Activated naive CD8-positive, alpha-beta T cell (primary cell): ENCODE measurements at regions not wholly inside any gene's neighbourhood (a gene's known extent, or its start where the extent isn't known, plus 50 kb on each side); places are given as distances from the start of the nearest gene placed in this dataset.
"Not testable (repeated sequence)": the region's sequence is repeated elsewhere in the genome, so short reads cannot be mapped to it uniquely, and the experiment has no call there.

Source experiments
- H3K27ac Mint-ChIP-seq: one replicate; pipeline ENCODE4 v1.8.0; 2021; ENCODE audit warnings: mixed read lengths
- H3K27me3 Mint-ChIP-seq: one replicate; pipeline ENCODE4 v1.8.0; 2021; ENCODE audit warnings: mixed read lengths
- H3K36me3 Mint-ChIP-seq: one replicate; pipeline ENCODE4 v1.8.0; 2021; ENCODE audit warnings: mixed read lengths
- H3K4me1 Mint-ChIP-seq: one replicate; pipeline ENCODE4 v1.8.0; 2021; ENCODE audit warnings: low read depth, mixed read lengths
- H3K4me3 Mint-ChIP-seq: one replicate; pipeline ENCODE4 v1.8.0; 2021; ENCODE audit warnings: mild to moderate bottlenecking, mixed read lengths
- H3K9me3 Mint-ChIP-seq: one replicate; pipeline ENCODE4 v1.8.0; 2021; ENCODE audit warnings: low read depth, mixed read lengths

DNA sequence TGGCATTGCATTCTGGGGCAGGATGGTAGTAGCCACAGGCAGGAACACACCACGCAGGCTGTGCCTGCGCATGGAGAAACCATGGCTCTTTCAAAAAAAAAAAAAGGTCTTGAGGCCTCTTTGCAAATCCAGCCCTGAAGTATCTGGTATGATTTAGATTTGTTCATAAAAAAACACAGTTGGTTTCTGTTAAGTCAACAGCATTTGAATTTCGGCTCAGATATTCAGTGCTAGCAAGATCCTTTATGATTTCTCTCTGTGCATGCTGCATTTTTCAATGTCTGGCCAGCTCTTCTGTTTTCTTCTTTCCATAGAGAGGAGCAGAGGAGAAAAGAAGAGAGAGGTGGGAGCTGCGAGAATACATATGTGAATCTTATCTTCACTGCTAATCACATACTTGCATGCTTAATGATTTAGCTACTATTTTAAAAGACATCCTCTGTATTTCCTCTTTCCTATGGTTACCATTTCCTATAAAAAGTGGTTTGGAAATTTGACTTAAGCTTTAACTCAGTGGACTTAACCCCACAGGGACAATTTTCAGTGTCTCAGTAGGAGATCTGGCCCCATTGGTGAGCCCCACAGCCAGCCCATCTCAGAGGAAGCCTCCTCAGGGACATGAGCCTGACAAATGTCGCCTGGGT is 214.3 kb upstream of the APCDD1 start:
- Mint-ChIP-seq H3K36me3 (no peaks in the 10 kb centered on the region), H3K27ac (no peak overlapping the region), H3K9me3 (no peaks in the 10 kb centered on the region), H3K4me3 (no peak overlapping the region), H3K27me3 (no peaks in the 10 kb centered on the region), H3K4me1 (no peaks in the 10 kb centered on the region)

DNA sequence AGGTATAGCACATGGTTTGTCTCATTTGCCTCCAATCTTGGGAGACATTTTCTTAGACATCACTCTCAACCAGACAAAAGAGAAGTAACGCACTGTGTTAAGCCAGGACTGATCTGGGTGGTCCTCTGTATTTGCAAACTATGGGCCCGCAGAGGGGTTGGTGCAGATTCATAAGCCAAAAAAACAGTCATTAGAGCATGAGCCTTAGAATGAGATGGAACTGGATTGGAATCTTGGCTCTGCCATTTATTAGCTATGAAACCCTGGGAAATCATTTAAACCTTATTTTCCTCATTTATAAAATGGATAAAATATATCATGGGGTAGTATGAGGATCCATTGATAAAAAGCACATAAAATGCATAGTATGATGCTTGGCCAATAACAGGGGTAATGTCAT is 213.5 kb upstream of the APCDD1 start:
- H3K27ac Mint-ChIP-seq = no peak overlapping the region
- no peaks in the 10 kb centered on the region for H3K27me3 Mint-ChIP-seq
- no peaks in the 10 kb centered on the region for H3K9me3 Mint-ChIP-seq
- H3K4me1 Mint-ChIP-seq = no peaks in the 10 kb centered on the region
- H3K4me3 Mint-ChIP-seq = no peak overlapping the region
- H3K36me3 Mint-ChIP-seq = no peaks in the 10 kb centered on the region

DNA sequence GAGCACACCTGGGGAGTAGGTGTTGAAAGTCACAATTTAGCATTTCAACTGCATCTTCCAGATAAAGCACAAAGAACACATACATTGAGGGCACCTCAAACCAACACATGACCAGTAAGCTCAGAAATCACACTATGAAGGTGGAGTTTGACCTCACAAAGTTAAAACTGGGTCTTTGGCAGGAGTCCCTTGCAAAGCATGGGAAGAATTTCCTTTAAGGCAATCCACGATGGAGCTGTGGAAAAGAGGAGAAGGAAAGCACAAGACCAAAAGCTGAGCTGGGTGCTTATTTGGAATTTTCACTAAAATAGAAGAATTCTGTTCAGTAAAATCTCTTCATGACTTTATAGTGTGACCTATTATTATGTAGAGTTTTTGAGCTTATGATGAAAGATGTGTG is 212.9 kb upstream of the APCDD1 start:
- Mint-ChIP-seq H3K27me3 (no peaks in the 10 kb centered on the region), H3K4me3 (no peak overlapping the region), H3K36me3 (no peaks in the 10 kb centered on the region), H3K9me3 (no peaks in the 10 kb centered on the region), H3K4me1 (no peaks in the 10 kb centered on the region), H3K27ac (no peak overlapping the region)

DNA sequence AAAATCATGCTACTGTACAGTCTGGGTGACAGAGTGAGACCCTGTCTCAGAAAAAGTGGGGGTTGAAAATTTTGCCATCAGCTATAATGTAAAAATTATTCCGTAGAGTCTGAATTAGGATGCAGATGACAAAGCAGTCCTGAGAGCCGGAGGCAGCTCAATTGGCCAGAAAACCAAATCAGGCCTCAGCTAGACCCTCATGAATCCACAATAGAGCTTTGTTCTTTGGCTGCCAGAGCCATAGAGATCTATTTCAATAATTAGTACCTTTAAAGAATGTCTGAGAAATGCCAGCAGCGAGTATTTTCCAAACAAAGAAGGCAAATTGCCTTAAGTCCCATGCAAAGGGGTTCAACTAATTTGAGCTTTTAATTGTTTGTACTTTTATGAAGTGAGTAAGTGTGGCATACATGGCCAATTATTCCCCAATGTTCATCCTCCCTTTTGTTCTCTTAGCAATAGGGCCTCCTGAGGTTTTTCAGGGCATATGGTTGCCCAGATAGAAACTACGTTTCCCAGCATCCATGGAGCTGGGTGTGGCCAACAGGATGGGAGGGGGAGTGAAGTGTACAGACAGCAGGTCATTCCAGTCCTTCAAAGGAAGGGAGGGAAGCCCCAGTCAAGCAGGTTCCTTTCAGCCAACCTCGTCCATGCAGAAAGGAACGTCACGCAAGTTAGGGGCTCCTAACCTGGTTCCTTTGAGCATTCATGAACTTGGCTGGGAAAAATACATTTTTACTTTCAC is 211.3 kb upstream of the APCDD1 start:
- Mint-ChIP-seq H3K27ac (no peak overlapping the region), H3K36me3 (no peaks in the 10 kb centered on the region), H3K4me3 (no peak overlapping the region), H3K9me3 (no peaks in the 10 kb centered on the region), H3K27me3 (no peaks in the 10 kb centered on the region), H3K4me1 (no peaks in the 10 kb centered on the region)

DNA sequence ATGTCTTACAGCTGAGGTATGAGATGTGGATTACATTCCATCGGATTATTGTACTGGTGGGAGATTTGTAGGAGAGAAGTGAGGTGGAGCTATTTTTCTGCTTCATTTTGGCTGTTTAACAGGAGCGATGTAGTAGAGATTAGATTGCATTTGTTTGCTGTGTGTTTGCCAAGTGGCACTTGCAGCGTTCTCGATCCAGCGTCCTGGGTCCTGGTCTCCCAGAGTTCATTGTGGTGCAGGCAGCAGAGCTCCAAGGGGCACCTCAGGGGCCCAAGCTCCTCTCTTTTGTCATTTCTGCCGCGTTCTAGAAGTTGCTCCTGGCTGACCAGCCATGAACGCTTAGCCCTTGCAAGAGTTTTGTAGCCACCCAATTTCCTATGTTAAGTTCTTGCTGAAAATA is 210.1 kb upstream of the APCDD1 start:
- Mint-ChIP-seq H3K4me1 (no peaks in the 10 kb centered on the region), H3K4me3 (no peak overlapping the region), H3K27me3 (no peaks in the 10 kb centered on the region), H3K27ac (no peak overlapping the region), H3K36me3 (no peaks in the 10 kb centered on the region), H3K9me3 (no peaks in the 10 kb centered on the region)

DNA sequence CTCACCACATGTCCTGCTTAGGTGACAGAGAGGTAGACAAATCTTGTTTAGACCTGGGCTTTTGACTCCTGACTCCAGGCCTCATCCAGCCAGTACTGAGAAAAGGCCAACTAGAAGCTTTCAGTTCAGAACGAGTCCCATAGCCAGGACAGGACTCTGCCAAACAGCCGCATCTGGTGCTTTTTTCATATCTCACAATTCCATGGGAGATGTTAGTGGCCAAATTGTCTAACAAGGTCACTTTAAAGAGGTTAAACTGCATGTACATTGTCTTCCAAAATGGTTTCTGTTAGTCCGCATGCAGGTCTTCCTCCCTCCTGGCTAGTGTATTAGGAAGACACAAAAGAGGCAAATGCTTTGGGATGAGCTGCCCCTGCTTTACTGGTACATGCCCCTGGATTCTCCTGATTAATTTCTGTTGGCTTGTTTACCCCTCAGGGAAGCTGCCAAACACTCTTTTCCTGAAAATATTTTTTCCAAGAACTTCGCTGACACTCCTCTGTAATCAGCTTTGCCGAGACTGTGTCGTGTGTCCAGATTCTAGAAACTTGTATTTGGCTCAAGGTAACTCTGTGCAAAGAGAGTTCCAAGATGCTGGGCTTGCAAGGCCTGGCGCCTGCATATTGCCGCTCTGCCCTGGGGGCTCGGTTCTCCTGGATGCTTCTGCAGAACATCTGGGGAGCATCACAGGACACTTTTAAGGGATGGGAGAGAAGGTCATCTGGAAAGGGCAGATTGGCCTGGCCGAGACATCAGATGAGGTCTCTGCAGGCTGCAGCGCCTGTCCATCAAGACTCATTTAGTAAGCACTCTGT is 209.2 kb upstream of the APCDD1 start:
- Mint-ChIP-seq H3K27me3 (no peaks in the 10 kb centered on the region), H3K9me3 (no peaks in the 10 kb centered on the region), H3K4me1 (no peaks in the 10 kb centered on the region), H3K27ac (no peak overlapping the region), H3K4me3 (no peak overlapping the region), H3K36me3 (no peaks in the 10 kb centered on the region)

DNA sequence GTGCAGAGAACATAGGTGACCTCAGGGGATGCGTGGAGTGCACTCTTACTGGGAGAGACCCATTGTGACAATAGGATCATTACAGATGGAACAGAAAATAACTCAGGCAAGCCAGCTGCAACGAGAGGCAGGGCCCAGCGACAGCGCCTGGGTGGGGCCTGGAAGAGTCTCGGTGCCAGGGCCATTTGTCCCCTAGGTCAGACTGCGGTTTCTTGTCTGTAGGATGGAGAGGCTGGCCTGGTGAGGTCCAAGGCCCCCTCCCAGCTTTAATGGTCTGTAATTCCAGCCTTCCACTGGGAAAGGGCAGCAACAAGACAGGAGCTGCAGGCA is 208.6 kb upstream of the APCDD1 start:
- H3K9me3 Mint-ChIP-seq = no peaks in the 10 kb centered on the region
- H3K4me3 Mint-ChIP-seq = no peak overlapping the region
- H3K4me1 Mint-ChIP-seq = no peaks in the 10 kb centered on the region
- no peak overlapping the region for H3K27ac Mint-ChIP-seq
- no peaks in the 10 kb centered on the region for H3K27me3 Mint-ChIP-seq
- H3K36me3 Mint-ChIP-seq = no peaks in the 10 kb centered on the region

DNA sequence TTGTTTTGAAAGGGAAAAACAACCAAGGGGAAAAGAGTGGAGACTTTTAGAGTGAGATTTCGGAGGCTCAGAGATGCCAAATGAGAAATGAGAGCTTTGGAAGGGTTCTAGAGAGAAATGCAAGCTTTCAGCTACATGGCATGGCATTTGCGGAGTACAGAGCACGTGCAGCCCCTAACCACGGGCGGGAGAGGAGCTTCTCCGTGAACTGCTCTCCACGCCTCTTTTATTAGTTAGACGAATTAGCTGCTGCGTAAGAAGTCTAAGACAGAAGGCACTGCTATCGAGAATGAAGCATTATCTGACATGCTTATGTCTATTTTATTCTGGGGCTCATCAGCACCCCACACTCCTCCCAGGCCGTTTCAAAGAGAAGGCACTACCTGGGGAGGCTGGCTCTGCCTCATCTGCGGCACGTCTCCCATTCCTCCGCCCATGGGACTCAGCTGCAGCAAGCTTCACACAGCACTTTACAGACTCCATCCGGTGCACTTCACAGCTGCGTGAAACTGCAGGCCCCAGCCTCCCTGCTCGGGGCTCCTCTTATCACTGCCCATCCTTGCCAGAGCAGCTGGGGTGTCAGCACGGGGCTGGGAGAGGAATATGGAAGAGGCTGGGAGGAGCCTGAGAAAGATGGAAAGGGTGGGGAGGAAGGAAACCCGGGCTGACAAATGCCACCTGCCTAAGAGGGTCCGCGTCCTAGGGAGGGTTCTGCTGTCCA is 207.3 kb upstream of the APCDD1 start:
- Mint-ChIP-seq H3K9me3 (no peaks in the 10 kb centered on the region), H3K36me3 (no peaks in the 10 kb centered on the region), H3K4me1 (no peaks in the 10 kb centered on the region), H3K27me3 (no peaks in the 10 kb centered on the region), H3K27ac (no peak overlapping the region), H3K4me3 (no peak overlapping the region)

DNA sequence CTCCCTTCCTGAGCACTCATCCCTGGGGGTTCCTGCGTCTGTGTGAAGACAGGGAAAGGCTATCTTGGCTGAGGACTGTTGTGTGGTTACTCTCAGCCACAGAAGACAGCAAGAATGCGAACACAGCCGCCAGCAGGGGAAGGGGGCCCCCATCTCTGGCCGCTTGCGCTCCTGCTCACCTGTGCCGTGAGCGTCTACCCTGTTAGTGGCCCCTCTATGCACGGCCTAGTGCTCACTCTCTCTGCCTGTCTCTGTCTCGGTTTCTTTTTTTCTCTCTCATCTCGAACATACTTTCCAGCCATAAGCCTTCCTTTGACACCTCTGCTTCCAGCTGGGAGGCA is 206.7 kb upstream of the APCDD1 start:
- H3K4me3 Mint-ChIP-seq = no peak overlapping the region
- no peaks in the 10 kb centered on the region for H3K36me3 Mint-ChIP-seq
- H3K4me1 Mint-ChIP-seq = no peaks in the 10 kb centered on the region
- no peaks in the 10 kb centered on the region for H3K9me3 Mint-ChIP-seq
- no peaks in the 10 kb centered on the region for H3K27me3 Mint-ChIP-seq
- H3K27ac Mint-ChIP-seq = no peak overlapping the region

DNA sequence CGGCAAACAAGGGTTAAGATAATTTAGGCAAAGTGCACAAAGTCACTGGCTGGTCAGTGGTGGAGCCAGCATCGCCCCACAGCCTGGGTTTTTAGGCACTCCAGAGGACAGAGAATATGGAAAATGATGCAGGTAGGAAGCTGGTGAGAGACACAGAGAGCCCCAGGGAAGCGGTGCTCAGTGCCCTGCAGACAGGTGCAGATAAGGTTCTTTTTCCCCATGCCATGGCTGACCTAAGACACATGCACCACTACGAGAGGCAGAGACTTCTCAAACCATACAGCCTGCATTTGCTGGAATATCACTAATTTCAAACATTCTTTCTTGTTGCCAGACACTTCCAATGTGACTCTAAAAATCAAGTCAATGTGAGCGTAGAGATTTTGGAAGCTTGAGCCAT is 205.7 kb upstream of the APCDD1 start:
- Mint-ChIP-seq H3K9me3 (no peaks in the 10 kb centered on the region), H3K4me3 (no peak overlapping the region), H3K27ac (no peak overlapping the region), H3K4me1 (no peaks in the 10 kb centered on the region), H3K27me3 (no peaks in the 10 kb centered on the region), H3K36me3 (no peaks in the 10 kb centered on the region)

DNA sequence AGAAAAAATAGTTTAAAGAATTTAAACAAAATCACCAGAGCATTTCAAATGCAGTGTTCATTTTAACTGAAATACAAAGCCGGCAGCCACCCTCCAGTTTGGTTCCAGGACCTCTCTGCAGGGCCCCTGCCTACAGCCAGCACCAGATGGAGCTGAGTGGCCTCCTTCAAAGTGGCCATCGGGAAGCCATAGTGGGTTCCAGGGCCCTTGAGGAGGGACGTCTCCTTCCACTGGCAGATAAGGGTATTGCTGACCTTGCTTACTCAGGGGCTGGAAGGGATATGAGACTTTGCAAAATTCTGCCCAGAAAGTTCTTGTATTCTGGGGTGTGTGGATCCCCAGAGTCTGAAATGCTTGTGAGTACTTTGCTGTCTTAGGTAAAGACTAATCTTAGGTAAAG is 205.2 kb upstream of the APCDD1 start:
- Mint-ChIP-seq H3K9me3 (no peaks in the 10 kb centered on the region), H3K4me1 (no peaks in the 10 kb centered on the region), H3K36me3 (no peaks in the 10 kb centered on the region), H3K27ac (no peak overlapping the region), H3K27me3 (no peaks in the 10 kb centered on the region), H3K4me3 (no peak overlapping the region)

DNA sequence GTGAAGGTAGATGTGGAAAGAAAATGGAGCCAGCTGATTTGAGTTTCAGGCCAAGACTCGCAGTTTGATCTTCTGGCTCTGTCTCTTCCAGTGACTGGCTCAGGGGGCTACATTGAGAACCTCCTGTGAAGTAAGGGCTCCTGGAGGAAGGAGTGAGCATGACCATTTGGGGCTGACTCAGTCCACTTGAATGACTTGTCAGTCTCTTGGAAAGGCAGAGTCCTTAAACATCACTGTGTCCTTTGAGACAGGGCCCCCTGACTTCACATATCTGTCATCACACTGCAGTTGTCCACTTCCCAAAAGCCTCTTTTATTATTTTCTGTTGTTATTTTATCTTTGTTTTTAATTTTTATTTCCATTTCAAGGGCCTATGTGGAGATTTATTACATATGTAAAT is 204.6 kb upstream of the APCDD1 start:
- H3K4me3 Mint-ChIP-seq = no peak overlapping the region
- no peaks in the 10 kb centered on the region for H3K27me3 Mint-ChIP-seq
- no peaks in the 10 kb centered on the region for H3K4me1 Mint-ChIP-seq
- H3K9me3 Mint-ChIP-seq = no peaks in the 10 kb centered on the region
- H3K36me3 Mint-ChIP-seq = no peaks in the 10 kb centered on the region
- H3K27ac Mint-ChIP-seq = no peak overlapping the region

DNA sequence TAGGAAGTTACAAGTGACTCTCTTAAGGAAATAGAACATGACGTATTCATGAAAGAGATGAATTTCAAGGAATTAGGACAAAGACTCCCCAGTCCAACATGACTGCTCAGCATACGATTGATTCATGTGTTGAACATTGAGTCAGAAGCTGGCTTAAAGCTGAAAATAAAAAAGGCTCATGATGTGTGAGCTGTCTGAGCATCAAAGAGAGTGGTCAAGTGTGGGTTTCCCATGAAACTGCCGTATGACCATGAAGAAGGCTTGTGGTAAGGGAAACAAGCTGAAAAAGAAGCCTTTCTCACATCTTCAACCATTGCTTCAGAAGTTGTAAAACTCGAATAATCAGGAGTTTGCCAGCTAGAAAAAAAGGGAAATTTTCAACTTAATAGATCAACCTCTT is 201.9 kb upstream of the APCDD1 start:
- Mint-ChIP-seq H3K27me3 (peaks cover 4% of the 10 kb centered on the region), H3K9me3 (no peaks in the 10 kb centered on the region), H3K27ac (no peak overlapping the region), H3K36me3 (no peaks in the 10 kb centered on the region), H3K4me1 (no peaks in the 10 kb centered on the region), H3K4me3 (no peak overlapping the region)

DNA sequence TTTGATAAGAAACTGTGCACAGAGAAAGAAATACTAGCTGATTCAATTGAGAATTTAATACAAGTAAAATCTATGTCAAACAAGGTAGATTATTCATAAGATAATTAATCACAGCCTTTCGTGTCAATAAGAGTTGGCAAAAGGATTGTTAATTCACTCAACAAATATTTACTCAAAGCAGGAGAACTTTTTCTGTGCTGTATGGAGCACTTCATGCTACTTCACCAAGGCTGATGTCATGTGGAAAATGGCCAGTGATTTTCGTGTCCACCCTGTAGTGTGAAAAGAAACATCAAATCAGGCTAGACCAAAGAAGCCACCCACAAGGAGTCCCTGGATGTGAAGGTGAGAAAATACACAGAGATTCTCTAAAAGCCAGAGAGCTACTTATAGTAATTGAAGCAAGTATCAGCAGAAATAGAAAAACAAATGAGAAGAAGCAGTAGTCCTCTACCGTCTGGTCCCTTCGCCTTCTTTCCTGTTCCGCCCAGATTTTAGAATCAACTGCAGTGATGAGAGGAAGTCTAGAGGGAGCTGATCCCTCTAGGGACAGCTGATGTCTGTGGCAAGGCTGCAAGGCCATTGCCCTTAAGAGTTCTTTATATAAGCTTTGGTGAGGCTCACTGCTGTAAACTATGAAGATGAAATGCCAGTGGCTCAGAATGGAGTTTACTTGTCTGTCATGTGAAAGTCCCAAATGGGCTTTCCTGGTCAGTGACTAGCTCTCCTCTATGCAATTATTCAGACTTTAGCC is 201.3 kb upstream of the APCDD1 start:
- Mint-ChIP-seq H3K9me3 (no peaks in the 10 kb centered on the region), H3K4me3 (no peak overlapping the region), H3K36me3 (no peaks in the 10 kb centered on the region), H3K27ac (no peak overlapping the region), H3K4me1 (no peaks in the 10 kb centered on the region), H3K27me3 (peaks cover 4% of the 10 kb centered on the region)

DNA sequence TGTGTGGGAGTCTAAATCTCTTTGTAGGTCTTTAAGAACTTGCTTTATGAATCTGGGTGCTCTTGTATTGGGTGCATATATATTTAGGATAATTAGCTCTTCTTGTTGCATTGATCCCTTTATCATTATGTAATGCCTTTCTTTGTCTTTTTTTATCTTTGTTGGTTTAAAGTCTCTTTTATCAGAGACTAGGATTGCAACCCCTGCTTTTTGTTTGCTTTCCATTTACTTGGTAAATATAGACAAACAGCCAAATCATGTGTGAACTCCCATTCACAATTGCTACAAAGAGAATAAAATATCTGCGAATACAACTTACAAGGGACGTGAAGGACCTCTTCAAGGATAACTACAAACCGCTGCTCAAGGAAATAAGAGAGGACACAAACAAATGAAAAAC is 198.2 kb upstream of the APCDD1 start:
- H3K4me1 Mint-ChIP-seq, H3K9me3 Mint-ChIP-seq, H3K27ac Mint-ChIP-seq, H3K4me3 Mint-ChIP-seq, H3K27me3 Mint-ChIP-seq, H3K36me3 Mint-ChIP-seq: not testable (repeated sequence)
